ENCODE measurements at regions not wholly inside any gene's neighbourhood (a gene's known extent, or its start where the extent isn't known, plus 50 kb on each side); places are given as distances from the start of the nearest gene placed in this dataset.

- TF ChIP-seq CTCF (IDR thresholded peaks at IDR 0.05) (no peak), POLR2A (IDR thresholded peaks at IDR 0.05) (no peak)
Measured at GRCh38 chr4:125808570-125808969, 493.8 kb downstream of the FAT4 start.

Measured in lower leg skin (tissue), 3 donors.